NT2/D1 (cell line): ENCODE measurements at regions not wholly inside any gene's neighbourhood (a gene's known extent, or its start where the extent isn't known, plus 50 kb on each side); places are given as distances from the start of the nearest gene placed in this dataset.

Experiments used
- YY1 ChIP-seq: IDR thresholded peaks from 2 replicates; pipeline ENCODE4 v1.6.1; 2011; ENCODE audit not compliant: insufficient read length, insufficient read depth
- ZNF274 ChIP-seq: IDR thresholded peaks from 2 replicates; pipeline ENCODE4 v1.6.1; 2011; ENCODE audit warnings: mild to moderate bottlenecking, low read depth, low read length

GRCh38 chr11:70671083-70671482, 272.8 kb downstream of the CTTN start:
- no peak for TF ChIP-seq YY1
- no peak for TF ChIP-seq ZNF274
